GM21737 (cell line): ENCODE measurements at regions not wholly inside any gene's neighbourhood (a gene's known extent, or its start where the extent isn't known, plus 50 kb on each side); places are given as distances from the start of the nearest gene placed in this dataset.
"Not testable (repeated sequence)": the region's sequence is repeated elsewhere in the genome, so short reads cannot be mapped to it uniquely, and the experiment has no call there.

Source experiments
- ATAC-seq: cut with Tn5 transposase; IDR thresholded peaks from one replicate; pipeline ENCODE4 v1.9.1; 2021; ENCODE audit warnings: mild to moderate bottlenecking, moderate library complexity; ENCODE audit not compliant: unreplicated experiment

GRCh38 chr2:225254363-225254762, 145.1 kb upstream of the NYAP2 start:
- no peak for ATAC-seq

- ATAC-seq, result no peak
Observed at GRCh38 chr2:225244933-225245332, 154.6 kb upstream of the NYAP2 start.

GRCh38 chr2:225236769-225237323, 162.7 kb upstream of the NYAP2 start:
- ATAC-seq, result no peak

GRCh38 chr2:225233234-225233633, 166.3 kb upstream of the NYAP2 start:
- ATAC-seq, result no peak

- ATAC-seq, result no peak
Observed at GRCh38 chr2:225231900-225232299, 167.6 kb upstream of the NYAP2 start.

GRCh38 chr2:225229346-225229745, 170.2 kb upstream of the NYAP2 start:
- not testable (repeated sequence) for ATAC-seq

- no peak for ATAC-seq
Observed at GRCh38 chr2:225226441-225226840, 173.1 kb upstream of the NYAP2 start.

- ATAC-seq, result no peak
Observed at GRCh38 chr2:225223301-225223700, 176.2 kb upstream of the NYAP2 start.

GRCh38 chr2:225207471-225207870, 165.2 kb upstream of the DOCK10 start:
- ATAC-seq, result no peak

GRCh38 chr2:225207043-225207442, 164.8 kb upstream of the DOCK10 start:
- no peak for ATAC-seq

- no peak for ATAC-seq
Observed at GRCh38 chr2:225196579-225196978, 154.3 kb upstream of the DOCK10 start.

GRCh38 chr2:225192869-225193268, 150.6 kb upstream of the DOCK10 start:
- no peak for ATAC-seq

GRCh38 chr2:225190987-225191386, 148.7 kb upstream of the DOCK10 start:
- ATAC-seq, result no peak

- ATAC-seq, result no peak
Observed at GRCh38 chr2:225184948-225185347, 142.7 kb upstream of the DOCK10 start.

GRCh38 chr2:225182126-225182525, 139.9 kb upstream of the DOCK10 start:
- no peak for ATAC-seq

GRCh38 chr2:225177098-225177497, 134.8 kb upstream of the DOCK10 start:
- no peak for ATAC-seq

GRCh38 chr2:225173909-225174308, 131.6 kb upstream of the DOCK10 start:
- no peak for ATAC-seq

GRCh38 chr2:225171350-225171749, 129.1 kb upstream of the DOCK10 start:
- ATAC-seq, result no peak

- no peak for ATAC-seq
Observed at GRCh38 chr2:225170162-225170561, 127.9 kb upstream of the DOCK10 start.

GRCh38 chr2:225169396-225169795, 127.1 kb upstream of the DOCK10 start:
- no peak for ATAC-seq

- no peak for ATAC-seq
Observed at GRCh38 chr2:225165052-225165451, 122.8 kb upstream of the DOCK10 start.

- ATAC-seq, result no peak
Observed at GRCh38 chr2:225164401-225165050, 122.3 kb upstream of the DOCK10 start.

GRCh38 chr2:225158360-225158759, 116.1 kb upstream of the DOCK10 start:
- ATAC-seq, result no peak
